ENCODE measurements at regions not wholly inside any gene's neighbourhood (a gene's known extent, or its start where the extent isn't known, plus 50 kb on each side); places are given as distances from the start of the nearest gene placed in this dataset.

- TF ChIP-seq CTCF (IDR thresholded peaks at IDR 0.05; ENCODE audit: extremely low read depth in 1 of 2, insufficient read depth in 1 of 2, low read depth in 1 of 2, low read length in 2 of 2) (no peak), POLR2A (IDR thresholded peaks at IDR 0.05; ENCODE audit: low read depth, low read length) (no peak), EZH2 (IDR thresholded peaks at IDR 0.05; ENCODE audit: borderline replicate concordance, low read depth, low read length, severe bottlenecking) (no peak), POLR2AphosphoS5 (IDR thresholded peaks at IDR 0.05; ENCODE audit: insufficient read depth, low read depth, low read length) (no peak), FOS (IDR thresholded peaks at IDR 0.05; ENCODE audit: borderline replicate concordance, insufficient read depth, low read length) (no peak)
- TF ChIP-seq, protein P1, sequence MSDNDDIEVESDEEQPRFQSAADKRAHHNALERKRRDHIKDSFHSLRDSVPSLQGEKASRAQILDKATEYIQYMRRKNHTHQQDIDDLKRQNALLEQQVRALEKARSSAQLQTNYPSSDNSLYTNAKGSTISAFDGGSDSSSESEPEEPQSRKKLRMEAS (IDR thresholded peaks at IDR 0.05; ENCODE audit: insufficient read depth, insufficient read length): no peak
Measured at GRCh38 chr16:88303890-88304819, 78.6 kb upstream of the ZNF469 start.
